AG04449 (cell line): ENCODE measurements at regions not wholly inside any gene's neighbourhood (a gene's known extent, or its start where the extent isn't known, plus 50 kb on each side); places are given as distances from the start of the nearest gene placed in this dataset.

ENCODE experiments used
- CTCF ChIA-PET: fragments of 350-600 bp; formaldehyde crosslinking; extraction: SDS; loops from one replicate; lab custom pipeline; 2021; ENCODE audit warnings: antibody characterized with exemption; lab: Yijun Ruan, JAX
- POLR2A ChIA-PET: fragments of 400-600, 350-600 bp; formaldehyde crosslinking; extraction: SDS; loops from one replicate; lab custom pipeline; 2020; ENCODE audit warnings: antibody characterized with exemption, inconsistent platforms; lab: Yijun Ruan, JAX
- DNase-seq: peaks from one replicate; pipeline ENCODE4 v3.0.0-alpha.2; 2010; ENCODE audit warnings: low read depth, low spot score
- H3K4me3 ChIP-seq: 2 replicates; pipeline ENCODE4 v1.5.1; 2011; ENCODE audit warnings: low read depth, mild to moderate bottlenecking, control low read depth, low read length
- CTCF ChIP-seq: IDR thresholded peaks from one replicate; pipeline ENCODE4 v1.5.1; 2011; ENCODE audit warnings: mild to moderate bottlenecking, moderate library complexity, low read length, control low read depth, inconsistent platforms; ENCODE audit not compliant: insufficient read depth; ENCODE audit errors: missing control alignments

DNA sequence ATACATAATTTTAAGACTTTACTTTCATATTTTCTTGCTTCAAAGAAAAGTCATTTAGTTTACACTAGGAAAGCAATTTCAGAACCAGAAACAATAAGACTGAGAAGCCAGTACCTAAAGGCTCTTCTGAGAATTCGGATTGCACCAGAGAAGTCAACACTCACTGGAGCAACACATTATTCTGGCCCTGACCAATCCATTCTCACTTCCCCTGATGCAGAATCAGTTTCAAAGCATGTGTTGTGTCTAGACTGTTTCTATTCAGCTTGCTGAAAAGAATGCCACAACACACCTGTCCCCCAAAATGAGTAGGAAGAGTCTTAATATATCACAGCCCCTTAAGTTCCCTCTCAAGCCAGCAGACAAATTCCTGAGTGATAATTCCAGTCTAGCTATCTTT, 1074.3 kb upstream of the TENM4 start:
- POLR2A ChIA-PET = no interaction called here
- no peak for DNase-seq
- H3K4me3 ChIP-seq = no peak overlapping the region
- TF ChIP-seq CTCF = no peak
- CTCF ChIA-PET = no interaction called here

DNA sequence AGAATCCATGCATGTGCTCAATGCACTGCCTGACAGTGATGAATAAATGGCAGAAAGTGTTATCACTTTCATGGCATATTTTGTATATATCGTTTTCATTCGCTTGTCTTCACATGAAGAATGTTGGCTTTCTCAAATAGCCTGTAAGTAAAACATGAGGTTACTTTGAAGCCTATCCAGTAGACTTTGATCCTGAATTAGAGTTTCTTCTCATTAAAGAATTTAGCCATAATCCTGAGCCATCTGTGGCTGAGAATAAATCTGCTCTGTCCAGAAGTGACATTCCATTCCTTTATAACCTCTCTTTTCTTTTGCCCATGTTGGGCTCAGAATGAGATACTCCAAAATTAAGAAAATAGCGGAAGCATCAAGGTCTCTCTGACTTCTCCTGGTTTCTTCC, 1071.7 kb upstream of the TENM4 start:
- H3K4me3 ChIP-seq = no peak overlapping the region
- POLR2A ChIA-PET = no interaction called here
- CTCF ChIA-PET = no interaction called here
- DNase-seq = no peak
- no peak for TF ChIP-seq CTCF

- CTCF ChIA-PET = no interaction called here
- no peak for TF ChIP-seq CTCF
- DNase-seq = no peak
- POLR2A ChIA-PET = no interaction called here
- no peak overlapping the region for H3K4me3 ChIP-seq
These were observed 1064.9 kb upstream of the TENM4 start for GRCh38 chr11:80505771-80506170.

DNA sequence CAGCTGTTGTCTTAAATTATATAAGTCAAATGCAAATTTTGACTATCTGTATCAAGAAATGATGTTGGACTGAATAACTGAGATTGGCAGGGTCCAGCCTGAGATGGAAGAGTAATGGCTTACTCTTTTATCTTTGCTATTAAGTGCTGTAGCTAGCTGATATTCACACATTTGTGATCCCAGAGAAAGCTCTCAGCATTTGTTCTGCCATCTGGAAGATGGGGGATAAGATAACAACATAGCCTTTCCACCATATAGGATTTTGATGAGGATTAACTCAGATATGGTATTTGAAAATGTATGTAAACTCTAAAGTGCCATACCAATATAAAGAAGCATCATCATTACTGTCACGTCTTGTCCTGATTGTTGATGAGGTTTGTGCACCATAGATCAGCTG, 1063.2 kb upstream of the TENM4 start:
- no peak for DNase-seq
- POLR2A ChIA-PET = no interaction called here
- CTCF ChIA-PET = no interaction called here
- H3K4me3 ChIP-seq = no peak overlapping the region
- TF ChIP-seq CTCF = no peak

- CTCF ChIA-PET = no interaction called here
- POLR2A ChIA-PET = no interaction called here
- DNase-seq = no peak
- TF ChIP-seq CTCF = no peak
- no peak overlapping the region for H3K4me3 ChIP-seq
These were observed 1061.7 kb upstream of the TENM4 start for GRCh38 chr11:80502511-80502910.

GRCh38 chr11:80495116-80495515, 1054.3 kb upstream of the TENM4 start:
- H3K4me3 ChIP-seq = no peak overlapping the region
- no peak for DNase-seq
- POLR2A ChIA-PET = no interaction called here
- no peak for TF ChIP-seq CTCF
- CTCF ChIA-PET = no interaction called here
